ENCODE measurements at regions not wholly inside any gene's neighbourhood (a gene's known extent, or its start where the extent isn't known, plus 50 kb on each side); places are given as distances from the start of the nearest gene placed in this dataset.

DNA sequence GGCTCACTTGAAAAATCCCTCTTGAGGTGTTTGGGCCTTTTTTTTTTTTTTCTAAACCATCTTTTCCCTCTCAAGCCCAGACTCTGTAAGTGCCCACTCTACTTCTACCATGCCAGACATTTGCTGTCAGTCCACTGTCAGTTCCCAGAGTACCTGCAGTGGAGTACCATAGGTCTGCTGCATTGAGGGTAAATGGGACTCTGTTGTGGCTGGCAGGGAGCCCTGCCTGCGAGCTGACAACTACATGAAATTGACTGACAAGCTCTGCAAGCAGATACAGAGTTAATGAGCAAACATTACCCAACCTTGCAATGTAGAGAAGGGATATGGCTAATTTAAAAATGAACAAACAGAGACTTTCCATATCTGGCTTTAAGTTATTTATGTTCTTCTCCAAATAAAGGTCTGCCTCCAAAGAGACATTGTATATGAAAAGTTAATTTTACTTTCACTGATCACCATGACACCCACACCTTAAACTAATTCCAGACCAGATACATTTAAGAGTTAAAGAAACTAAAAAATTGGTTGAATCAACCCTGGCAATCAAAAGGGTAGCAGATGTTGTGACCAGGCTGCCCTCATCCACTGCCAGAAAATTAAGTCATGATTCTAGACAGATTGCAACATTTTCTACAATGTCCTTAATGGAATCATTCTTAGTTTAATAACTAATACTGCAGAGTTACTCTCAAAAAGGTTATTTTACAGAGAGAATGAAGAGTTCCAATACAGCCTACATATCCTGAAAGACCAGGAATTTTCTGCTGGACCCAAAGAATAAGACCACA lies 100.4 kb upstream of the PAM start:
- H3K36me3 ChIP-seq (ENCODE audit: control insufficient read depth, insufficient read depth, low read length): no peaks in the 10 kb centered on the region
- no peak overlapping the region for H2BK5ac ChIP-seq (ENCODE audit: low read depth, low read length, poor library complexity, severe bottlenecking)
- no peaks in the 10 kb centered on the region for H3K79me1 ChIP-seq (ENCODE audit: low read depth in 1 of 2, low read length in 2 of 2)
- no peak overlapping the region for H3K4me2 ChIP-seq (ENCODE audit: low read depth, low read length)
- no peak overlapping the region for H2AK9ac ChIP-seq (replicated peaks; ENCODE audit: low read depth, low read length, poor library complexity)
- H3K4me1 ChIP-seq (ENCODE audit: control insufficient read depth, insufficient read depth, low read length): no peaks in the 10 kb centered on the region
- H2BK120ac ChIP-seq (ENCODE audit: low read depth, low read length): no peak overlapping the region
- no peak overlapping the region for H2AFZ ChIP-seq (replicated peaks; ENCODE audit: low read length, poor library complexity)
- CTCF ChIA-PET: interaction anchor here (0.6 kb wide), 2 partner anchors 299 to 1129 kb away, joined by 3 to 4 read pairs; no protein-coding TSS in a partner anchor
- intact Hi-C loops (cut with micrococcal nuclease): loop anchor here (5.0 kb wide), 1 partner anchor 72 kb away; no protein-coding TSS in a partner anchor
- H3K4ac ChIP-seq (ENCODE audit: low read depth, low read length): no peak overlapping the region
- H3K9me3 ChIP-seq (ENCODE audit: control insufficient read depth, insufficient read depth, low read length): no peaks in the 10 kb centered on the region
- H3K56ac ChIP-seq (ENCODE audit: extremely low read depth, insufficient read depth, low read length): no peak overlapping the region
- no peak for ATAC-seq (ENCODE audit: low read depth)
- H3K27me3 ChIP-seq (ENCODE audit: control insufficient read depth, insufficient read depth, low read length): peaks cover 3% of the 10 kb centered on the region; the same call in 1 of the 2 replicates
- no peak overlapping the region for H4K5ac ChIP-seq (ENCODE audit: low read depth, low read length)
- WGBS, 2 experiments (ENCODE audit: extremely low coverage in 2 of 2, insufficient read length in 1 of 2): no CpG with 5 or more reads among the region's 1 CpG
- dilution Hi-C loops (cut with HindIII; ENCODE audit: low sequenced_read_pairs, unreplicated experiment): no loop called here
- no peak overlapping the region for H2BK20ac ChIP-seq (ENCODE audit: low read depth, low read length)
- BruUV-seq (replicated peaks): no TSS peak
- H3K27ac ChIP-seq (ENCODE audit: insufficient read depth, low read length): no peak overlapping the region
- no peak overlapping the region for H3K18ac ChIP-seq (ENCODE audit: low read depth, low read length)
- no peak overlapping the region for H3K4me3 ChIP-seq (ENCODE audit: insufficient read depth, low read depth, low read length)
- no peaks in the 10 kb centered on the region for H3K9me1 ChIP-seq (ENCODE audit: insufficient read depth, low read length)
- no peaks in the 10 kb centered on the region for H4K20me1 ChIP-seq (ENCODE audit: insufficient read depth, low read length)
- no peak overlapping the region for H2BK15ac ChIP-seq (ENCODE audit: low read depth, low read length)
- in situ Hi-C loops (cut with MboI; ENCODE audit: low sequenced_read_pairs): no loop called here
- H3K23ac ChIP-seq (ENCODE audit: low read depth, low read length): no peak overlapping the region
- H3K9ac ChIP-seq (ENCODE audit: low read depth, low read length): no peak overlapping the region
- no peak overlapping the region for H3K14ac ChIP-seq (replicated peaks; ENCODE audit: low read depth, low read length)
- H2AK5ac ChIP-seq (ENCODE audit: low read depth, low read length): no peak overlapping the region
- DNase-seq: no peak
- POLR2A ChIA-PET (ENCODE audit: unreplicated experiment): interaction anchor here (0.7 kb wide), 1 partner anchor 28 kb away, joined by 3 read pairs; no protein-coding TSS in a partner anchor
- H4K8ac ChIP-seq (ENCODE audit: low read depth in 2 of 2, low read length in 2 of 2): no peak overlapping the region
- no peak overlapping the region for H4K91ac ChIP-seq (ENCODE audit: insufficient read depth, low read depth, low read length)
- no peak for TF ChIP-seq MAZ (IDR thresholded peaks at IDR 0.05; ENCODE audit: borderline replicate concordance, low read depth, low read length)
- TF ChIP-seq, protein P1, sequence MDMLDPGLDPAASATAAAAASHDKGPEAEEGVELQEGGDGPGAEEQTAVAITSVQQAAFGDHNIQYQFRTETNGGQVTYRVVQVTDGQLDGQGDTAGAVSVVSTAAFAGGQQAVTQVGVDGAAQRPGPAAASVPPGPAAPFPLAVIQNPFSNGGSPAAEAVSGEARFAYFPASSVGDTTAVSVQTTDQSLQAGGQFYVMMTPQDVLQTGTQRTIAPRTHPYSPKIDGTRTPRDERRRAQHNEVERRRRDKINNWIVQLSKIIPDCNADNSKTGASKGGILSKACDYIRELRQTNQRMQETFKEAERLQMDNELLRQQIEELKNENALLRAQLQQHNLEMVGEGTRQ (IDR thresholded peaks at IDR 0.05; ENCODE audit: low read depth, low read length): no peak
- TF ChIP-seq MAFK (IDR thresholded peaks at IDR 0.05; ENCODE audit: low read depth, low read length): no peak
- no peak for TF ChIP-seq CHD1 (IDR thresholded peaks at IDR 0.05; ENCODE audit: low read depth, low read length)
- no peak for TF ChIP-seq FOS (IDR thresholded peaks at IDR 0.05; ENCODE audit: low read depth, low read length)
- TF ChIP-seq NFE2L2 (IDR thresholded peaks at IDR 0.05; ENCODE audit: low read depth, low read length): no peak
- no peak for TF ChIP-seq POLR2A (IDR thresholded peaks at IDR 0.05; ENCODE audit: low read depth, low read length)
- no peak for TF ChIP-seq RAD21 (IDR thresholded peaks at IDR 0.05; ENCODE audit: low read length)
- TF ChIP-seq CEBPB (IDR thresholded peaks at IDR 0.05; ENCODE audit: low read depth, low read length): no peak
- no peak for TF ChIP-seq MXI1 (IDR thresholded peaks at IDR 0.05; ENCODE audit: borderline replicate concordance, low read depth, low read length)
- no peak for TF ChIP-seq RFX5 (IDR thresholded peaks at IDR 0.05; ENCODE audit: low read depth, low read length)
- TF ChIP-seq, protein P2, sequence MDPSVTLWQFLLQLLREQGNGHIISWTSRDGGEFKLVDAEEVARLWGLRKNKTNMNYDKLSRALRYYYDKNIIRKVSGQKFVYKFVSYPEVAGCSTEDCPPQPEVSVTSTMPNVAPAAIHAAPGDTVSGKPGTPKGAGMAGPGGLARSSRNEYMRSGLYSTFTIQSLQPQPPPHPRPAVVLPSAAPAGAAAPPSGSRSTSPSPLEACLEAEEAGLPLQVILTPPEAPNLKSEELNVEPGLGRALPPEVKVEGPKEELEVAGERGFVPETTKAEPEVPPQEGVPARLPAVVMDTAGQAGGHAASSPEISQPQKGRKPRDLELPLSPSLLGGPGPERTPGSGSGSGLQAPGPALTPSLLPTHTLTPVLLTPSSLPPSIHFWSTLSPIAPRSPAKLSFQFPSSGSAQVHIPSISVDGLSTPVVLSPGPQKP (IDR thresholded peaks at IDR 0.05; ENCODE audit: borderline replicate concordance, low read depth, low read length): no peak
- TF ChIP-seq CTCF (conservative IDR thresholded peaks at IDR 0.05; ENCODE audit: low read depth, low read length): no peak
- no peak for TF ChIP-seq SMC3 (IDR thresholded peaks at IDR 0.05; ENCODE audit: low read depth, low read length)
- no peak for TF ChIP-seq BHLHE40 (IDR thresholded peaks at IDR 0.05; ENCODE audit: low read depth, low read length)

All from IMR-90 (cell line).